Ecto neural progenitor cell (in vitro differentiated cells): ENCODE measurements at regions not wholly inside any gene's neighbourhood (a gene's known extent, or its start where the extent isn't known, plus 50 kb on each side); places are given as distances from the start of the nearest gene placed in this dataset.

Source experiments
- DNase-seq: peaks from one replicate; pipeline ENCODE4 v3.0.0-alpha.2; 2018; ENCODE audit warnings: low spot score

DNA sequence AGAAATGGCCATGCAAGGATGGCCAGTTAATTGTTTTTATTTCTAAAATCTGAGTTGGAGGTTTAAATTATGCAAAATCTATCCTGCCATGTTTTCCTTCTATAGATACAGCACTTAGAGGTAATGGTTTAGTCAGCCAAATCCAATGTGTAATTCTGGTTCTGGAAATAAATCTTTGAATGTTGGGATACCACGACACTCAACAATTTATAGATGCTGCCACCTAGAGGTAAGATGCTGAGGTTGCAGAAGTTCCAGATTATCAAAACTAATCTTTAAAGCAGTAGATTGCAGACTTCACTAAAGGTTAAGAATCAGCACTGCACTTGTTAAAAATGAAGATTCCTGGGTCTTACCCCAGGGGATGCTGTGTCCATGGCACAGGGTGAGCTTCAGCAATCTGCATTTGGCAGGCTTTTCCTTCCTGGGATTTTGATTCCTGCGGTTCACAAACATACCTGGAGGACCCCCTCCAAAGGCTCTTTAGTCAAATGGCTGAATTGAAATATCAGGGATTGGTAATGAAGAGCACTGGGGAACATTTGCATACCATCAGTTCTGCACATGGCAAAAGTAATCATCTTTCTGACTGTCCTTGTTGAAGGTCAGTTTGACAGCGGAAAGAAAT is 53.4 kb upstream of the ANO4 start:
- no peak for DNase-seq

DNA sequence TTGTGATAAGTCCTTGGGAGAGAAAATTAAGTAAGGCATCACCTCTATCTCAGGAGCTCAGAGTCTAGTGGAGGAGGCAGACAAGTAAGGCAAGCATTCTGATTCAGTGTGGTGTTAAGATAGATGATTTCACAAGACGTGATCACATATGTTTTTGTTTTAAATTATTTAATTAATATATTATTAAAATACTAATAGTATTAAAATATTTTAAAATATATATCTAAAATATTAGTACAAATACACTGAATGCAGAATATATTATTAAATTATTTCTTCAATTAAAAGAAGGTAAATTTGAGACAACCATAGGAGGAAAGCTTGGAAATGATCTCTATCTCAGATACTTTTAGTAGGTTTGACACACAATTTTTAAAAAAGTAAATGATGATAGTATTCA is 51.5 kb upstream of the ANO4 start:
- no peak for DNase-seq
